ENCODE measurements at regions not wholly inside any gene's neighbourhood (a gene's known extent, or its start where the extent isn't known, plus 50 kb on each side); places are given as distances from the start of the nearest gene placed in this dataset.
"Not testable (repeated sequence)": the region's sequence is repeated elsewhere in the genome, so short reads cannot be mapped to it uniquely, and the experiment has no call there.

GRCh38 chr6:10146715-10147451 lies 268.0 kb downstream of the TFAP2A start:
- ATAC-seq, result peak; percentile 46 to 47
- no peak for DNase-seq
- intact Hi-C loops (cut with DNase I), result no loop called here

GRCh38 chr6:10144772-10145171 lies 270.1 kb downstream of the TFAP2A start:
- intact Hi-C loops (cut with DNase I), result no loop called here
- DNase-seq (no peak), ATAC-seq (no peak)

GRCh38 chr6:10141746-10142443 lies 273.0 kb downstream of the TFAP2A start:
- DNase-seq (no peak), ATAC-seq (no peak)
- intact Hi-C loops (cut with DNase I), result no loop called here

- ATAC-seq (no peak), DNase-seq (no peak)
- intact Hi-C loops (cut with DNase I), result no loop called here
These were observed 274.1 kb downstream of the TFAP2A start for GRCh38 chr6:10140824-10141223.

- intact Hi-C loops (cut with DNase I), result no loop called here
- no peak for DNase-seq
- no peak for ATAC-seq
These were observed 274.7 kb downstream of the TFAP2A start for GRCh38 chr6:10140136-10140535.

GRCh38 chr6:10138917-10139316 lies 276.0 kb downstream of the TFAP2A start:
- ATAC-seq, result no peak
- intact Hi-C loops (cut with DNase I), result no loop called here
- DNase-seq, result no peak

- ATAC-seq (no peak), DNase-seq (no peak)
- intact Hi-C loops (cut with DNase I), result no loop called here
These were observed 278.2 kb downstream of the TFAP2A start for GRCh38 chr6:10136636-10137035.

- ATAC-seq; intact Hi-C loops (cut with DNase I); DNase-seq: not testable (repeated sequence)
These were observed 280.7 kb downstream of the TFAP2A start for GRCh38 chr6:10134185-10134584.

GRCh38 chr6:10128721-10129120 lies 286.2 kb downstream of the TFAP2A start:
- intact Hi-C loops (cut with DNase I), result no loop called here
- ATAC-seq (no peak), DNase-seq (no peak)

GRCh38 chr6:10122164-10122563 lies 292.7 kb downstream of the TFAP2A start:
- intact Hi-C loops (cut with DNase I), result no loop called here
- DNase-seq, result no peak
- ATAC-seq, result no peak

- intact Hi-C loops (cut with DNase I), result no loop called here
- ATAC-seq (no peak), DNase-seq (no peak)
These were observed 301.9 kb downstream of the TFAP2A start for GRCh38 chr6:10112871-10113549.

- no peak for ATAC-seq
- intact Hi-C loops (cut with DNase I), result no loop called here
- DNase-seq, result no peak
These were observed 302.9 kb downstream of the TFAP2A start for GRCh38 chr6:10111975-10112374.

- DNase-seq (no peak), ATAC-seq (no peak)
- intact Hi-C loops (cut with DNase I), result no loop called here
These were observed 313.2 kb downstream of the TFAP2A start for GRCh38 chr6:10101551-10102252.

GRCh38 chr6:10099529-10100140 lies 315.2 kb downstream of the TFAP2A start:
- DNase-seq (no peak), ATAC-seq (no peak)
- intact Hi-C loops (cut with DNase I), result no loop called here

GRCh38 chr6:10098756-10099528 lies 315.9 kb downstream of the TFAP2A start:
- intact Hi-C loops (cut with DNase I), result no loop called here
- no peak for DNase-seq
- ATAC-seq, result no peak

- no peak for ATAC-seq
- intact Hi-C loops (cut with DNase I), result no loop called here
These were observed 321.6 kb downstream of the TFAP2A start for GRCh38 chr6:10093282-10093681.

GRCh38 chr6:10084111-10084986 lies 330.5 kb downstream of the TFAP2A start:
- ATAC-seq, result no peak
- DNase-seq, result no peak
- intact Hi-C loops (cut with DNase I), result no loop called here

More at GRCh38 chr6:10093282-10093681, 321.6 kb downstream of the TFAP2A start:
- DNase-seq, result no peak

GRCh38 chr6:10082385-10082784 lies 332.5 kb downstream of the TFAP2A start:
- intact Hi-C loops (cut with DNase I), result no loop called here
- no peak for DNase-seq
- ATAC-seq, result peak in 1 of 2 donors; percentile 69

All from left cardiac atrium (tissue), 4 donors.